ENCODE measurements at regions not wholly inside any gene's neighbourhood (a gene's known extent, or its start where the extent isn't known, plus 50 kb on each side); places are given as distances from the start of the nearest gene placed in this dataset.

- H3K9ac ChIP-seq (replicated peaks in 1 of 4; ENCODE audit: extremely low read depth in 1 of 4, low read depth in 3 of 4, low read length in 3 of 4): no peak overlapping the region
- H3K27me3 ChIP-seq (replicated peaks in 1 of 4; ENCODE audit: control insufficient read depth in 3 of 4, extremely low read depth in 1 of 4, insufficient read depth in 3 of 4, low read length in 3 of 4): no peaks in the 10 kb centered on the region
- 85% methylated on average over 4 of the region's 4 CpGs; no CpG with 5 or more reads in 1 of the 2 experiments for WGBS, 2 experiments (ENCODE audit: extremely low coverage in 1 of 2, insufficient coverage in 1 of 2, insufficient read length in 1 of 2, insufficient replicate concordance in 2 of 2, low coverage in 1 of 2, low lambda C conversion rate in 2 of 2, missing lambda C conversion rate in 1 of 2)
- no peak overlapping the region for H2AFZ ChIP-seq (ENCODE audit: low read length)
- H3K4me3 ChIP-seq (ENCODE audit: extremely low read depth in 1 of 4, insufficient read depth in 2 of 4, low read depth in 3 of 4, low read length in 4 of 4): no peak overlapping the region
- no peaks in the 10 kb centered on the region for H3K9me3 ChIP-seq (ENCODE audit: insufficient read depth in 2 of 2, low read depth in 1 of 2, low read length in 1 of 2)
- no peak overlapping the region for H3K23ac ChIP-seq (ENCODE audit: insufficient read length)
- POLR2A ChIA-PET (ENCODE audit: partially characterized antibody): no interaction called here
- H4K5ac ChIP-seq (ENCODE audit: insufficient read length, low read depth, low read length): no peak overlapping the region
- no peaks in the 10 kb centered on the region for H3K79me1 ChIP-seq (ENCODE audit: low read depth, low read length)
- H3K4me1 ChIP-seq (replicated peaks in 1 of 4; ENCODE audit: control insufficient read depth in 3 of 4, insufficient read depth in 4 of 4, low read length in 3 of 4): no peaks in the 10 kb centered on the region
- no peaks in the 10 kb centered on the region for H4K20me1 ChIP-seq (replicated peaks in 1 of 2; ENCODE audit: control insufficient read depth in 1 of 2, insufficient read depth in 2 of 2, low read length in 2 of 2)
- H3K4me2 ChIP-seq (ENCODE audit: insufficient read depth in 1 of 2, low read depth in 2 of 2, low read length in 2 of 2): no peak overlapping the region
- no peak overlapping the region for H2AK5ac ChIP-seq (ENCODE audit: low read depth, low read length)
- no peak for DNase-seq (ENCODE audit: low read depth in 1 of 2, low spot score in 2 of 2)
- CTCF ChIA-PET (ENCODE audit: partially characterized antibody): no interaction called here
- H3K79me2 ChIP-seq (ENCODE audit: control insufficient read depth in 1 of 2, insufficient read depth in 2 of 2, low read length in 2 of 2): no peaks in the 10 kb centered on the region
- no peak overlapping the region for H4K91ac ChIP-seq (replicated peaks; ENCODE audit: insufficient read length, low read length)
- FAIRE-seq: no peak
- no peak overlapping the region for H4K8ac ChIP-seq (ENCODE audit: extremely low read depth, insufficient read depth, low read length)
- no peak overlapping the region for H3K27ac ChIP-seq (ENCODE audit: low read depth, low read length)
- no peak overlapping the region for H3K18ac ChIP-seq (ENCODE audit: extremely low read depth, low read length)
- H2BK12ac ChIP-seq (ENCODE audit: low read depth, low read length): no peak overlapping the region
- no peak overlapping the region for H3K56ac ChIP-seq (replicated peaks; ENCODE audit: insufficient read length, low read depth, low read length)
- H2BK5ac ChIP-seq (ENCODE audit: low read depth, low read length): no peak overlapping the region
- no peaks in the 10 kb centered on the region for H3K36me3 ChIP-seq (ENCODE audit: control insufficient read depth in 2 of 4, insufficient read depth in 4 of 4, low read length in 3 of 4)
- H3K23me2 ChIP-seq (ENCODE audit: low read depth, low read length): no peaks in the 10 kb centered on the region
- no peak overlapping the region for H2BK20ac ChIP-seq (ENCODE audit: low read length)
- H2BK15ac ChIP-seq (ENCODE audit: low read length): no peak overlapping the region
- H2BK120ac ChIP-seq (replicated peaks; ENCODE audit: low read depth, low read length): no peak overlapping the region
- TF ChIP-seq TEAD4 (IDR thresholded peaks at IDR 0.05; ENCODE audit: low read depth, low read length) (no peak), RXRA (IDR thresholded peaks at IDR 0.05; ENCODE audit: insufficient read depth, low read depth, low read length) (no peak), BRCA1 (IDR thresholded peaks at IDR 0.05; ENCODE audit: low read depth, low read length) (no peak), EZH2 (IDR thresholded peaks at IDR 0.05; ENCODE audit: low read depth, low read length, severe bottlenecking) (no peak), PHF8 (conservative IDR thresholded peaks at IDR 0.05; ENCODE audit: low read depth, low read length) (no peak), GTF2F1 (IDR thresholded peaks at IDR 0.05; ENCODE audit: borderline replicate concordance, low read depth, low read length) (no peak), HDAC6 (IDR thresholded peaks at IDR 0.05; ENCODE audit: low read depth, low read length) (no peak), HDAC2 (IDR thresholded peaks at IDR 0.05; ENCODE audit: borderline replicate concordance in 1 of 2, low read depth in 2 of 2, low read length in 2 of 2) (no peak), JUND (IDR thresholded peaks at IDR 0.05; ENCODE audit: low read length) (no peak), SIRT6 (IDR thresholded peaks at IDR 0.05; ENCODE audit: low read length) (no peak), KDM1A (IDR thresholded peaks at IDR 0.05; ENCODE audit: borderline replicate concordance, low read length) (no peak), SP1 (IDR thresholded peaks at IDR 0.05; ENCODE audit: low read depth, low read length) (no peak)
- TF ChIP-seq, protein P1, sequence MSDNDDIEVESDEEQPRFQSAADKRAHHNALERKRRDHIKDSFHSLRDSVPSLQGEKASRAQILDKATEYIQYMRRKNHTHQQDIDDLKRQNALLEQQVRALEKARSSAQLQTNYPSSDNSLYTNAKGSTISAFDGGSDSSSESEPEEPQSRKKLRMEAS (IDR thresholded peaks at IDR 0.05): no peak
- H3K14ac ChIP-seq (ENCODE audit: insufficient read length): no peak overlapping the region
- no peak overlapping the region for H3K4ac ChIP-seq (replicated peaks; ENCODE audit: insufficient read length, low read depth, low read length)
Observed at GRCh38 chr4:30005995-30006394, 714.2 kb upstream of the PCDH7 start.
